ENCODE measurements at regions not wholly inside any gene's neighbourhood (a gene's known extent, or its start where the extent isn't known, plus 50 kb on each side); places are given as distances from the start of the nearest gene placed in this dataset.

GRCh38 chr7:32427769-32428291, 62.4 kb downstream of the LSM5 start:
- TF ChIP-seq CTCF (IDR thresholded peaks at IDR 0.05) (no peak), POLR2A (IDR thresholded peaks at IDR 0.05) (no peak)

Measured in vagina (tissue), 2 donors.